Upper lobe of left lung (tissue), 6 donors: ENCODE measurements at regions not wholly inside any gene's neighbourhood (a gene's known extent, or its start where the extent isn't known, plus 50 kb on each side); places are given as distances from the start of the nearest gene placed in this dataset.

Experiments used
- ATAC-seq, 2 donors: fragments of 200-7000 bp; cut with Tn5 transposase; one replicate each; pipeline ENCODE4 v1.9.1; 2022; ENCODE audit warnings: mild to moderate bottlenecking in 2 of 2, moderate library complexity in 2 of 2; ENCODE audit not compliant: low FRiP score in 2 of 2
- DNase-seq, 2 donors: peaks; one replicate each; pipeline ENCODE4 v3.0.0-alpha.2; 2019 to 2020
- H3K27ac ChIP-seq, 4 donors: fragments of 200-600 bp; sonication (generic); one replicate each; pipeline ENCODE4 v1.5.1; 2016 to 2019
- H3K27me3 ChIP-seq, 4 donors: fragments of 200-600 bp; sonication (generic); one replicate each; pipeline ENCODE4 v1.5.1; 2017 to 2019
- H3K36me3 ChIP-seq, 4 donors: fragments of 200-600 bp; sonication (generic); one replicate each; pipeline ENCODE4 v1.5.1; 2016 to 2019
- H3K4me1 ChIP-seq, 4 donors: fragments of 200-600 bp; sonication (generic); one replicate each; pipeline ENCODE4 v1.5.1; 2018 to 2019
- H3K4me3 ChIP-seq, 4 donors: fragments of 200-600 bp; sonication (generic); one replicate each; pipeline ENCODE4 v1.5.1; 2017 to 2019; ENCODE audit warnings: mild to moderate bottlenecking in 2 of 4, moderate library complexity in 1 of 4
- H3K9me3 ChIP-seq, 4 donors: fragments of 200-600 bp; sonication (generic); one replicate each; pipeline ENCODE4 v1.5.1; 2018 to 2019
- CTCF ChIP-seq, 6 experiments: fragments of 450-650 bp in 4 of 6; fragments of 200-600 bp in 2 of 6; sonication (generic) in 2 of 6; IDR thresholded peaks; one replicate each; pipeline ENCODE4 v1.5.1; 2016 to 2019; ENCODE audit warnings: antibody characterized with exemption in 6 of 6
- EP300 ChIP-seq, 4 donors: sonication (generic); formaldehyde crosslinking; IDR thresholded peaks; one replicate each; pipeline ENCODE4 v1.5.1; 2017; ENCODE audit warnings: antibody characterized with exemption in 4 of 4, control low read depth in 2 of 4
- POLR2A ChIP-seq, 4 donors: fragments of 450-650 bp; IDR thresholded peaks; one replicate each; pipeline ENCODE4 v1.5.1; 2016 to 2017; ENCODE audit warnings: antibody characterized with exemption in 4 of 4, mild to moderate bottlenecking in 2 of 4
- POLR2AphosphoS5 ChIP-seq, 2 donors: sonication (generic); formaldehyde crosslinking; IDR thresholded peaks; one replicate each; pipeline ENCODE4 v1.5.1; 2017; ENCODE audit warnings: antibody characterized with exemption in 2 of 2
- WGBS, 2 donors: methylation state at CpG; one replicate each; pipeline ENCODE4 v1.1.5; 2017 to 2018; 5-methylcytosine and 5-hydroxymethylcytosine counted together
- donor health status: DM: no; HTN: no; CAD: no; lungs with moderate emphysema.
- donor health status: DM: no; HTN: yes; CAD: no; lungs with severe emphysema.

- Histone ChIP-seq H3K27me3 (no peaks in the 10 kb centered on the region), H3K4me1 (no peaks in the 10 kb centered on the region), H3K4me3 (no peak overlapping the region), H3K36me3 (no peaks in the 10 kb centered on the region), H3K9me3 (no peaks in the 10 kb centered on the region), H3K27ac (no peak overlapping the region)
- WGBS, 2 donors = 31 to 46% methylated on average over 6 of the region's 6 CpGs
- ATAC-seq (no peak), DNase-seq (no peak)
- TF ChIP-seq EP300 (IDR thresholded peaks at IDR 0.05) (no peak), CTCF (IDR thresholded peaks at IDR 0.05) (no peak), POLR2AphosphoS5 (IDR thresholded peaks at IDR 0.05) (no peak), POLR2A (IDR thresholded peaks at IDR 0.05) (no peak)
These were observed 183.0 kb upstream of the MMS22L start for GRCh38 chr6:97465877-97466561.

DNA sequence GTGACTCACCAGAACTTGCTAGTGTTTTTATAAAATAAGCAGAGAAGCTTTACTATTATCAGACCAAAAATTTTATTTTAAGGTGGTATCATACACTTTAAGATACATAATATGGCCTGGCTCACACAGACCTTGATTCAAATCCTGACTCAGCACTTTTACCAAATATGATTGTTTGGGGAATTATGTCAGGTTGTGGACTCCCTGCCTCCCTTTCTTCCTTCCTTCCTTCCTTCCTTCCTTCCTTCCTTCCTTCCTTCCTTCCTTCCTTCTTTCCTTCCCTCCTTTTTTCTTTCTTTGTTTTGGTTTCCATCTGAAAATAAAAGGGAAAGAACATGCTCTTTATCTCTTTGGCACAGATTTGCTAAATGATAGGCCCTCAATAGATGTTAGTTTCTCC is 186.0 kb upstream of the MMS22L start:
- H3K36me3 ChIP-seq = no peaks in the 10 kb centered on the region
- DNase-seq (no peak), ATAC-seq (no peak)
- H3K4me1 ChIP-seq = no peaks in the 10 kb centered on the region
- no peak overlapping the region for H3K27ac ChIP-seq
- no peaks in the 10 kb centered on the region for H3K9me3 ChIP-seq
- no peak for TF ChIP-seq POLR2A (IDR thresholded peaks at IDR 0.05)
- no peak for TF ChIP-seq CTCF (IDR thresholded peaks at IDR 0.05)
- TF ChIP-seq EP300 (IDR thresholded peaks at IDR 0.05) = no peak
- TF ChIP-seq POLR2AphosphoS5 (IDR thresholded peaks at IDR 0.05) = no peak
- H3K27me3 ChIP-seq = no peaks in the 10 kb centered on the region
- H3K4me3 ChIP-seq = no peak overlapping the region

DNA sequence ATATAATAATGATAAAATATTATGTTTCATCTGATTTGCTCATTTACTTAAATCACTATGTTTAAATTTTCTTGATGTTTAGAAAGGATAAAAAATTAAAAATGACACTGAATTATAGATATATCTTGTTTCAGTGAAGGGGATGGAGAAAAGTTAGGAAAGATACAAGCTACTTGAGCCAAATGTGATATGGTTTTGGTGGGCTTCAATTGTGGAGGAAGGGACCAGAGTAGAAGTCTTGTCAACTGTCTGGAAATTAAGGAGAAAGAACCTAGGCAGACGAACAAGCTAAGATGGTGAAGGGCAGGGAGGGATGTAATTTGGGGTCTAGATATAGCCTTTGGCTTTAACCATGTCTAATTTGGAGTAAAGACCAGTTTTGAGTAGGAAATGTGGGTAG is 186.4 kb upstream of the MMS22L start:
- H3K9me3 ChIP-seq = no peaks in the 10 kb centered on the region
- H3K4me1 ChIP-seq = no peaks in the 10 kb centered on the region
- 74 to 77% methylated on average over 1 of the region's 1 CpG for WGBS, 2 donors
- H3K36me3 ChIP-seq = no peaks in the 10 kb centered on the region
- no peak overlapping the region for H3K4me3 ChIP-seq
- no peak for TF ChIP-seq POLR2AphosphoS5 (IDR thresholded peaks at IDR 0.05)
- no peak for TF ChIP-seq EP300 (IDR thresholded peaks at IDR 0.05)
- no peak for TF ChIP-seq CTCF (IDR thresholded peaks at IDR 0.05)
- TF ChIP-seq POLR2A (IDR thresholded peaks at IDR 0.05) = no peak
- ATAC-seq (no peak), DNase-seq (no peak)
- no peaks in the 10 kb centered on the region for H3K27me3 ChIP-seq
- H3K27ac ChIP-seq = no peak overlapping the region

DNA sequence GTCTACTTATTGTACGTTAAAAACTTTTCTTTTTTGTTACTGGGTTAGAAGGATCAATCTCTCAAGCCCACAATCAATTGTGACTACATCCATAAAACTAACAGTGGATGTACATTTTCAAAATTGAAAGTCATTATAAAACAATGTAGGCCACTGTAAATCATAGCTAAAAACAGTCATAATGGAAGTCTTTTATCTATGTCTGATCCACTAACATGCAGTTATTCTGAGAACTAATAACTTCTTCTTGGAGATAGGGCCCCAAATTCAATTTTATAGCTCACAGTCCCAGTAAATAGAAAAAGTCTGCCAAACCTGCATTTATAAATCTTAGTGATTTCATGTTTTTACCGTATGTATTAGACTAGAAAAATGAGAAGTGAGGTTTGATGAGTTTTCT is 187.3 kb upstream of the MMS22L start:
- Histone ChIP-seq H3K4me3 (no peak overlapping the region), H3K4me1 (no peaks in the 10 kb centered on the region), H3K27me3 (no peaks in the 10 kb centered on the region), H3K27ac (no peak overlapping the region), H3K36me3 (no peaks in the 10 kb centered on the region), H3K9me3 (no peaks in the 10 kb centered on the region)
- no peak for TF ChIP-seq POLR2A (IDR thresholded peaks at IDR 0.05)
- no peak for TF ChIP-seq EP300 (IDR thresholded peaks at IDR 0.05)
- TF ChIP-seq POLR2AphosphoS5 (IDR thresholded peaks at IDR 0.05) = no peak
- no peak for TF ChIP-seq CTCF (IDR thresholded peaks at IDR 0.05)
- whole genome bisulfite sequencing, 2 donors = 80 to 82% methylated on average over 2 of the region's 2 CpGs
- ATAC-seq (no peak), DNase-seq (no peak)

GRCh38 chr6:97473979-97474378 is 191.0 kb upstream of the MMS22L start:
- no peak for ATAC-seq
- Histone ChIP-seq H3K27me3 (no peaks in the 10 kb centered on the region), H3K4me3 (no peak overlapping the region), H3K9me3 (no peaks in the 10 kb centered on the region), H3K4me1 (no peaks in the 10 kb centered on the region), H3K27ac (no peak overlapping the region), H3K36me3 (no peaks in the 10 kb centered on the region)
- TF ChIP-seq CTCF (IDR thresholded peaks at IDR 0.05) (no peak), POLR2AphosphoS5 (IDR thresholded peaks at IDR 0.05) (no peak), POLR2A (IDR thresholded peaks at IDR 0.05) (no peak), EP300 (IDR thresholded peaks at IDR 0.05) (no peak)
- no peak for DNase-seq
- WGBS, 2 donors = 70 to 77% methylated on average over 4 of the region's 4 CpGs
